Germinal center (tissue), 1 donor: ENCODE measurements at regions not wholly inside any gene's neighbourhood (a gene's known extent, or its start where the extent isn't known, plus 50 kb on each side); places are given as distances from the start of the nearest gene placed in this dataset.

Source experiments
- DNase-seq: peaks from one replicate; pipeline ENCODE4 v3.0.0; 2012; ENCODE audit warnings: mixed read lengths, low spot score

DNA sequence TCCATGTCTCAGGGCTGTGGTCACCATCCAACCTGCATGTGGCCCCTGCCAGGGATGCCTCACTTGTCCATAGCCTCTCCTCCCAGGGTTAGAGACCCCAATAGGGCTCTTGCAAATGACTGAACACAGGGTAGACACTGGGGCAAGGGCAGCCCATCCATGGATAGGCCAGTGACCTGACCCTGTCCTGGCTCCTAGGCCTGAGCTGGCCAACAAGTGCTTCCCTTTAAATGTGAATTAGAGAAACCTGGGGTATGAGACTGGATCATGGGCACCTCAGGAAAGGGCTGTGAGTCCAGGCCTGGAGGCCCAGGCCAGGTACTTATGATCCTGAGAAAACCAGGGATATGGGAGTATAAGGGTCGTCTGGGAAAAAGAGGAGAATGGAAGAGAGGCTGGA, 64.5 kb downstream of the COPS8 start:
- DNase-seq = no peak

DNA sequence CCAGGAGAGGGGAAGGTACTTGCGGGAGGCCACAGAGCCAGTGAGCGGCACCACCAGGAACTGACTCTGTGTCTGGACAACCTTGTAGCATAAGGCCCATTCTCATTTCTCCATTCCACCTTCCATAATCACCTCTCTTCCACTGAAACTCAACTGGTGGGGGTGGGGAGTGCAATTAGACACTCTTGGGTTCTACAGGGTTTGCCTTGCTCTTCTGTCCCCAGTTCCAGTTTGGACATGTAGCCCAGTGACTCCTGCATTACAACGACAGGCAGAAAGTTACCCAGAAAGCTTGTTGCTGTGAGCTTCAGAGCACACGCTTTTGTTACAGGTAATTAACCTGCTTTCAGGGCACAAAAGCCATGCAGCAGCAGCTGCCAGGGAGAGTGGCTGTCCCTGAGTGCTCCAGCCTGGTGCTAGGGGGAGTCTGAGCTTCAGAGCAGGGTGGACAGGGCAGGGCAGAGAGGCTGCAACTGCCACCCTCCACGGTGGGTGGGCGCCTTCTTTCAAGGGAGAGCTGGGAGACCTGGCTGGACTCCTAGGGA, 65.2 kb downstream of the COPS8 start:
- DNase-seq = no peak

DNA sequence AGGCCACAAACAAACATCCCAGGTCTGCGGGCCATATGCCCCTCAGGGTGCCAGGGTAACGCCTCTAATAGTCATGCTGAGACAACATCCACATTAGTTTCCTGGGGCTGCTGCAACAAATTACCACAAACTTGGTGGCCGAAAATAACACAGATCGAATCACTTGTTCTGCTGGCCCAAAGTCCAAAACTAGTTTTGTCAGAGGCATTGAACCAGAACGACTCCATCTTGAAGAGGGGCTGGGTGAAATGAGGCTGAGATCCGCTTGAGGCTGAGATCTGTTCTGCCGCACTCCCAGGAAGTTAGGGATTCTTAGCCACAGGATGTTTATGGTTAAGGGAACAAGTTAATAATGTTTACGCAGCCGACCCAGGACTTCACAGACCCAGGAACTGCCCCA, 66.7 kb downstream of the COPS8 start:
- no peak for DNase-seq

GRCh38 chr2:237153181-237153580, 67.5 kb downstream of the COPS8 start:
- no peak for DNase-seq

GRCh38 chr2:237154082-237154638, 68.5 kb downstream of the COPS8 start:
- DNase-seq = peak; percentile 31

GRCh38 chr2:237154884-237155851, 69.5 kb downstream of the COPS8 start:
- no peak for DNase-seq

DNA sequence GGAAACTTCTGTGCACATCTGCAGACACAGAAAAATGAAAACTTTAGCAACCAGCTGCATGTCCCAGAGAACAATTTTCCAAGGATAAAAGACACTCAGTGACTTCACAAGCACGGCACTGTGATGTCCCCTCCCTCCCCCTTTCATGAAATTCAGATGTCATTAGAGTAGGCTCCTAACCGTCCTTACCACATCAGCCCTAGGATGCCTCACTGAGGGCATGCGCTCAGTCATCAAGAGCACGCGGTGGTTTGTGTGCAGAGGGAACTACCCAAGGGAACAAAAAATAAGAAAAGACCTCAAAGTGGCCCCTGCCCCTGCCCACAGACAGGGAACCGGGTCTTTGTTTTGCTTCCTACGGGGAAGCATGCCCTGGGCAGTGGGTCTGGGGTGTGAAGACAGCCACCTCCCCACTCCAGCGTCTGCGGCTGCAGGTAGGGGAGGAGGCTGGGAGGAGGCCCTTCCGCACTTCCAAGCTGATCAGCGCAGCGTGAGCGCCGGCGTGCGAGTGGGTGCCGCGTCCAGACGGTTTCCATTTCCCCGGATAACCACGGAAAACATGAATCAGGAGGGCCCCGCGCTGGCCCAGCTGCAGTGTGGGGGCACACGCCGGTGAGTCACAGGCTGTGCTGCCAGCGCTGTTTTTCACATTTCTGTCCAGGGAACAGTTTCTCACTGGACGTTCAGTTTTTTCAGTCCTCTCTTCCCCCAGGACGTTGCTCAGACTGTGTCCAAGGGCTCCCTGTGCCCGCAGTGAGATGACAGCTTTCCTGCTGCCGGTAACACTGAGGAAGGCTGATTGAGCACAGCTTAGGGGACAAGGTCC, 70.6 kb downstream of the COPS8 start:
- DNase-seq = no peak

GRCh38 chr2:237156857-237157779, 71.4 kb downstream of the COPS8 start:
- DNase-seq = no peak

- DNase-seq = no peak
Measured at GRCh38 chr2:237157780-237158102, 72.1 kb downstream of the COPS8 start.

GRCh38 chr2:237158194-237158593, 72.5 kb downstream of the COPS8 start:
- no peak for DNase-seq

DNA sequence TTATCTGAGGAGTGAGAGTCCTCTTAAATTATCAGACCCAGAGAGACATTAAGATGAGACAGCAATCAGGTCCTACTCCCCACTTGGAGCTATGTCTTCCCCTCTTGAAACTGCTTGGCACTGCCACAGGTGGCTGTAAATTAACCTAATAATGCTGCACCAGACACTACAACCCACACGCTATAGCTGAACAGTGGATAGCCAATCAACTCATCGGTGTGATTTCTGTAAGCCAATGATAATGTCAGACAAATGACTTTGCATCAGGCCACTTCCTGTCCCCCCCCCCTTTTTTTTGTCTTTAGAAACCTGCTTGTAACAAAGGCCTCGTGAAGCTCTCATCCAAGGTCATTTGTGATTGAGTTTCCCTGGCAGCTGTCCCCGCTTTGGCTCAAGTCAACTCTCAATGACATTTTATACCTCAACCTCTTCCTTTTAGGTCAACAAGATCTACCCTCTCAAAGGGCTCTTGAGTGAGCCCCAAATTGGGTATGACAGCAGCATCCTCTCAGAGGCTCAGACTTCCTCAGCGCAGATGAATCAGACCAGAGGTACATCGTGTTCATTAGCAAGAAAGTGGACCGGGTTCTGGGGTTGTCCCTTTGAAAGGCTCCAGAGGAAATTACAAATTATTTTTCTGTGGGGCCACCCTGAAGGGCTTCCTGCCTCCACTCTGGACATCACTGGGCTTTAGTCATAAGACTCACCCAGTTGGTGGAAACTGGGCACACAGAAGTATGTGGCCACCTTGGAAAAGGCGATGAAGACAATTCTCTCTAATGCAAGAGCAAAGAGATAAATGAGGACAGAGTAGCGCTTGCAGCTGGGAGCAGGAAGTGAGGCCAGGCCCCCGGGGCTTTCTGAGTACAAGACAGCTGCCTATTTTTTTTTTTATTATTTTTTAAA, 73.6 kb downstream of the COPS8 start:
- DNase-seq = no peak

DNA sequence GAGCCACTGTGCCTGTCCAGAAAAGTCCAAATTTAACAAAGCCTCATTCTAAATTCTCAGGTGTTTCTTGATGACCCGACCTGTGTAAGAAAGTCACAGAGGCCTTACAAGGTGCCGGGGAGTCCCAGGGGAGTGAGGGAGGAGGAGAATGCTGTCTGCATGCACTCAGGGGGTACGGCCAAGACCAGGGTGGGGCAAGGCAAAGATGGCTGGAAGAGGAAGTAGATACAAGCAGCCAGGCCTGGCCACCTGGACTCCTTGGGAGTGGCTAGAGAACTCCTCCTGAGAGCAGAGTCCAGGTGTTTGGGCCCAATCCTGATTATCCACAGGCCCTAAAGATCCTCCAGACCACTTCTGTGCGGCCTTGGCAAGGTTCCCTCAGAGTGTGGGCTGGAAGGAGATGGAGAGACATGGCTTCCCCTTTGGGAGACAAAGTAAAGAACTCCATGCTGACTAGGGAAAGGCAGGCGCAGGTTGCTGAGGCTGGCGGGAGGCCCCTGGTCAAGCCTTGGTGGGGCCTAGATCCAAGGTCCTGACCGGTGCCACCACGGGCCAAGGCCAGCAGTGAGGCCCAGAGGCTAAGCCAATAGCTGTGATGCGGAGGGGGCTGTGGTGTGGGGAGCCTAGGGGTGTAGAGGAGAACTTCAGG, 74.7 kb downstream of the COPS8 start:
- DNase-seq = no peak

DNA sequence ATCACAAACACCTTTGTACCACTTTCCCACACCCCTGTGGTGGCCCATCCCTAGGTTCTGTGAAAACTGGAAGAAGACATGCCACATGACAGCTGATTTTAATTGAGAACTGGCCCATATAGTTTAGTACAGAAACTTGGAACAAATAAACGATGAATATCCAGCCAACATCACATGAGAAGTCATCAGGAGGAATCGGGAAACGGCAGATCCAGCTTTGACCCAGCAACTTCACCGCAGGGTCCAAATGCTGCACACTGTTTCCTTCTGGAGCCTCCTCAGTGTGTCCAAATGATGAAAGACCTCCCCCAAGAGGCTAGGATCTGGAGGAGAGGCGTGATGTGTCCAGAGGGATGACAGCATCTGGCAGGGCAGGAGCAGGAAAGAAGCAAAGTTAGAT, 75.5 kb downstream of the COPS8 start:
- DNase-seq = no peak

DNA sequence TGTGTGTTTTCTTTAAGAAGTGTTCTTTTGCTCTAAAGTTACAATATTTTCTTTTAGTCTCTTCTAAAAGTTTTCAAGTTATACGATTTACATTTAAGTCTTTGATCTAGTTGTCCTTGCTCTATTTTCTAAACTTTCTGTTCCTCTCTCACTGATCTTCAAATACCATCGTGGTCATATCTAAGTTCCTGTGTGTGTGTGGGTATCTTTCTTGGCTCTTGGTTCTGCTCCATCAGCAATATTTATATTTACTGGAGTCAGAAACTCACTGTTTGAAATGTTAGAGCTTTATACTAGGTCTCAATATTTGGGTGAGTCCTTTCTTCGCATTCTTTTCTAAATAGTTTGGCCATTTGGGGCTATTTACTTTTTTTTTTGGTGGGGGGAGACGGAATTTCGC, 77.3 kb downstream of the COPS8 start:
- DNase-seq = no peak

- DNase-seq = no peak
Measured at GRCh38 chr2:237164474-237165042, 78.9 kb downstream of the COPS8 start.

DNA sequence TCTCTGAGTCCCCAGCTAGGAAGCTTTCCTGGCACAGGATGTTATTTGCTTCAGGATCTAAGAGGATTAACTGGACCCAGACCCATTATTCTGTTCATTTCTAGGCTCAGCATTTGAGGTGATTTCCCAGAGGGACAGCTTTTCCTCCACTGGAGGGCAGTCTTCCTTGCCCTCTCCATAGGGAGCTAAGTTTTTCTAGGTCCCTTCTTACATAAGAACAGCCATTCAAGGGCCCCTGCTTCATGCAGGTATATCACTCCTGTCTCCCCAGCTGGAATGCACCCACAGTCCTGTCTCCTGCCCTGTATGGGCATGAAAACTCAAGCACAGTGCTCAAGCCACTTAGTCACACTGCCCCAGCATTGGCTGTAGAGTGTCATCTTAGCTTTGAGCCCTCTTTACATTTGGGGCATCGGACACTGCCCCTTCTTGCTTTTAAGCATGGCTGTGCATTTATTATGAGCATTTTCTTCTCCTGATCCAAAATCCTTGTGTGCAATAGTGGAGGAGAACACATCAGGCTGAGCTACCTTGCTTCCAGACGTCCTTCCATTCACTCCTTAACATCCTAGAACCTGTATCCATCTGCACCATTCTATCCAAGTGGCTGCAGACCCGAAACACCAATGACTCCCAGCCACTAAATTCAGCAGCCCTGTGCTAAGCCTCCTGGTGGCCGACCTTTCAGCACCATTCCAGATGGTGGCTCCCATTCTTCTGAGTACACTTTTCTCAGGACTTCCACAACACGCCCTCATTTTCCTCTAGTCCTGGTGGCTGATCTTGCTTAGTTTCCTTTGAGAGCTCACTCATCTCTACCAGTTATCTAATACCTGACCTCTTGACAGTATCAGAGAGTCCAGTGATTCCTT, 80.0 kb downstream of the COPS8 start:
- DNase-seq = no peak

DNA sequence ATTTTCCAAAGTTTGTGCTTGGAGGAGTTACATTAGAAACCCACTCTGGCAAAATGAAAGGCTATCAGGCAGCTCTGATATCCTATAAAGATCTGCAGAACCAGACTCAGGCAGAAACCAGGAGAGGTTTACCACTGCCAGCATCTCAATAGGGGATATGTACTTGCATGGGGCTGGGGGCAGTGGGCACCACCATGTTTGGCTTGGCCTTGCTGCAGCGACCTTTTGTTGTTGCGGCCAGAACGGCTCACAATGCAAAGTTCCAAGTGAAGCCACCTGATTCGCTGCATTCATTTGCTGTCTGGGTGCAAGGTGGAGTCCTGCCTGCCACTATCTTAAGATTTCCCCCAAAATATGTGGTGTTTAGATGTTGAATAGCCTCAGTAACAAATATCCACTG, 81.3 kb downstream of the COPS8 start:
- DNase-seq = no peak

DNA sequence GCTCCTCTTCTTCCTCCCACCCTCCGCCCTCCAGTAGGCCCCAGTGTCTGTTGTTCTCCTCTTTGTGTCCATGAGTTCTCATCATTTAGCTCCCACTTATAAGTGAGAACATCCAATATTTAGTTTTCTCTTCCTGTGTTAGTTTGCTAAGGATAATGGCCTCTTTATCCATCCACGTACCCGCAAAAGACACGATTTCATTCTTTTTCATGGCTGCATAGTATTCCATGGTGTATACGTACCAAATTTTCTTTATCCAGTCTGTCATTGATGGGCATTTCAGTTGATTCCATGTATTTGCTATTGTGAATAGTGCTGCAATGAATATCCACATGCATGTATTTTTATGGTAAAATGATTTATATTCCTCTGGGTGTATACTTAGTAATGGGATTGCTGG, 82.2 kb downstream of the COPS8 start:
- no peak for DNase-seq

GRCh38 chr2:237170020-237170419, 84.3 kb downstream of the COPS8 start:
- no peak for DNase-seq
